Brain microvascular endothelial cell (primary cell): ENCODE measurements at regions not wholly inside any gene's neighbourhood (a gene's known extent, or its start where the extent isn't known, plus 50 kb on each side); places are given as distances from the start of the nearest gene placed in this dataset.
"Not testable (repeated sequence)": the region's sequence is repeated elsewhere in the genome, so short reads cannot be mapped to it uniquely, and the experiment has no call there.

Experiments
- DNase-seq: peaks from one replicate; pipeline ENCODE4 v3.0.0-alpha.2; 2020
- H3K27ac ChIP-seq: fragments of 250-450 bp; sonication (Bioruptor Pico); 2 replicates; pipeline ENCODE4 v1.5.1; 2020; ENCODE audit warnings: mild to moderate bottlenecking, moderate library complexity
- H3K27me3 ChIP-seq: fragments of 250-450 bp; sonication (Bioruptor Pico); replicated peaks from 2 replicates; pipeline ENCODE4 v1.5.1; 2020; ENCODE audit warnings: mild to moderate bottlenecking
- H3K36me3 ChIP-seq: fragments of 250-450 bp; sonication (Bioruptor Pico); replicated peaks from 2 replicates; pipeline ENCODE4 v1.5.1; 2020; ENCODE audit warnings: mild to moderate bottlenecking
- H3K4me3 ChIP-seq: 2 replicates; pipeline ENCODE4 v1.5.1; 2011; ENCODE audit warnings: low read depth, mild to moderate bottlenecking, control low read depth, low read length, moderate library complexity
- in situ Hi-C: cut with HindIII; loops from 2 replicates; pipeline ENCODE4 v1.10.0; 2017; ENCODE audit warnings: low sequenced_read_pairs, low pct_ligation_motif_present
- TF ChIP-seq, protein P1 (sequence below): IDR thresholded peaks from 2 replicates; pipeline ENCODE4 v1.5.1; 2011; ENCODE audit warnings: low read depth, mild to moderate bottlenecking, moderate library complexity, low read length, control low read depth, inconsistent platforms; ENCODE audit errors: missing control alignments

DNA sequence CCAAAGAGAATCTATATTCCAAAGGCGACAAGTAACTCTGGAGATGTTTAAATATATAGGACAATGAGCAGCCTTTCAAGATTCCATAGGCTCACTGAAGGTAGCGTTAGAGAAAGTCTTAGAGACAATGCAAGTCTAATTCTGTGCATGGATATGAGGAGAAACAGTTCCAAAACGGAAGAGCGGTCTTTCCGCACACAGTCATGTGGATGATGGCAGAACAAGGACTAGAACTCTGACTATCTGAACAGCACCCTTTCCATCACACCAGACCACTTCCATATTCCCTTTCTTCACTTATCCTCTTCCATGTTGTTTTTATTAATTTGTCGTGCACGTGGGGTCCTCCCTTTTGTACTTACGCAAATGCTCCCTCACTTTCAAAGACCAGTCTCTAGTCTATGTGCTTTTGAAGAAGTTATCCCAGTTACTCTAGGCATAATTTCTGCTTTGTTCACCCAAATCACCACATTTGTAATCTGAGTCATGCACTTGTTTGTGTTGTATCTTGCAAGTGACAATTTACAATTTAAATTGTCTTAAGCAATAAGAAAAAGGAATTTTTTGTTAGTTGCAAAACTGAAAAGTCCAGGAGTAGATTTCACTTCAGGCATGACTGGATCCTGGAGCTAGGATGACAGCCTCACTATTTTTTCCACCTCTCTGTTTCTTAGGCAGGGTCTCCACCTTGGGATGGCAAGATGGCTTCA is 116.0 kb upstream of the ADRA1B start:
- no peak overlapping the region for H3K4me3 ChIP-seq
- H3K27me3 ChIP-seq: no peaks in the 10 kb centered on the region
- H3K36me3 ChIP-seq: no peaks in the 10 kb centered on the region
- TF ChIP-seq, protein P1, sequence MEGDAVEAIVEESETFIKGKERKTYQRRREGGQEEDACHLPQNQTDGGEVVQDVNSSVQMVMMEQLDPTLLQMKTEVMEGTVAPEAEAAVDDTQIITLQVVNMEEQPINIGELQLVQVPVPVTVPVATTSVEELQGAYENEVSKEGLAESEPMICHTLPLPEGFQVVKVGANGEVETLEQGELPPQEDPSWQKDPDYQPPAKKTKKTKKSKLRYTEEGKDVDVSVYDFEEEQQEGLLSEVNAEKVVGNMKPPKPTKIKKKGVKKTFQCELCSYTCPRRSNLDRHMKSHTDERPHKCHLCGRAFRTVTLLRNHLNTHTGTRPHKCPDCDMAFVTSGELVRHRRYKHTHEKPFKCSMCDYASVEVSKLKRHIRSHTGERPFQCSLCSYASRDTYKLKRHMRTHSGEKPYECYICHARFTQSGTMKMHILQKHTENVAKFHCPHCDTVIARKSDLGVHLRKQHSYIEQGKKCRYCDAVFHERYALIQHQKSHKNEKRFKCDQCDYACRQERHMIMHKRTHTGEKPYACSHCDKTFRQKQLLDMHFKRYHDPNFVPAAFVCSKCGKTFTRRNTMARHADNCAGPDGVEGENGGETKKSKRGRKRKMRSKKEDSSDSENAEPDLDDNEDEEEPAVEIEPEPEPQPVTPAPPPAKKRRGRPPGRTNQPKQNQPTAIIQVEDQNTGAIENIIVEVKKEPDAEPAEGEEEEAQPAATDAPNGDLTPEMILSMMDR: no peak
- no peak overlapping the region for H3K27ac ChIP-seq
- no peak for DNase-seq
- in situ Hi-C loops: no loop called here

- in situ Hi-C loops: no loop called here
- H3K27ac ChIP-seq: no peak overlapping the region
- H3K4me3 ChIP-seq: no peak overlapping the region
- TF ChIP-seq, protein P1: no peak
- no peaks in the 10 kb centered on the region for H3K27me3 ChIP-seq
- no peaks in the 10 kb centered on the region for H3K36me3 ChIP-seq
- DNase-seq: no peak
Measured at GRCh38 chr5:159801303-159801702, 115.0 kb upstream of the ADRA1B start.

- no peak overlapping the region for H3K27ac ChIP-seq
- no peaks in the 10 kb centered on the region for H3K36me3 ChIP-seq
- DNase-seq: no peak
- H3K4me3 ChIP-seq: no peak overlapping the region
- no peaks in the 10 kb centered on the region for H3K27me3 ChIP-seq
- in situ Hi-C loops: no loop called here
- TF ChIP-seq, protein P1: no peak
Measured at GRCh38 chr5:159802661-159803060, 113.6 kb upstream of the ADRA1B start.

- TF ChIP-seq, protein P1: no peak
- Histone ChIP-seq H3K27me3 (no peaks in the 10 kb centered on the region), H3K36me3 (no peaks in the 10 kb centered on the region), H3K27ac (no peak overlapping the region), H3K4me3 (no peak overlapping the region)
- in situ Hi-C loops: no loop called here
- no peak for DNase-seq
Measured at GRCh38 chr5:159804121-159804520, 112.2 kb upstream of the ADRA1B start.

DNA sequence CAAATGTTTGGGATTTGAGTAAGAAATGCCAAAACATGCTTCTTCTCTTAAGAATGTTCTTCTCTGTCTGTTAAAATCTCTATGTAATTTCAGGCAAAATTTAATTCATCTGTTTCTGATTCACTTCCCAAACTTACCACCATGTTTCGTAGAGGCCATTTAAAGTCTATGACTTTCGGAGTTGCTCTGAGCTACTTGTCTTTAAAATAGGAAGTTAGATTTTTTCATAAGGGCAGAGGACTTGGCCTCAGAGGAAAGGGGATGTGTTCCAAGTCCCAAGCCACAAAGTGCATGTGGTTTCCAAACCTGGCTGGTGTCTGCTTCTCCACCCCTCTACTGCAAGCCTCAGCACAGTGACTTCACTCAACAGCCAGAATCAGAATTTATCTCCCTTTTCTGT is 111.3 kb upstream of the ADRA1B start:
- no peaks in the 10 kb centered on the region for H3K27me3 ChIP-seq
- in situ Hi-C loops: no loop called here
- TF ChIP-seq, protein P1: no peak
- no peak overlapping the region for H3K4me3 ChIP-seq
- DNase-seq: no peak
- no peaks in the 10 kb centered on the region for H3K36me3 ChIP-seq
- no peak overlapping the region for H3K27ac ChIP-seq

DNA sequence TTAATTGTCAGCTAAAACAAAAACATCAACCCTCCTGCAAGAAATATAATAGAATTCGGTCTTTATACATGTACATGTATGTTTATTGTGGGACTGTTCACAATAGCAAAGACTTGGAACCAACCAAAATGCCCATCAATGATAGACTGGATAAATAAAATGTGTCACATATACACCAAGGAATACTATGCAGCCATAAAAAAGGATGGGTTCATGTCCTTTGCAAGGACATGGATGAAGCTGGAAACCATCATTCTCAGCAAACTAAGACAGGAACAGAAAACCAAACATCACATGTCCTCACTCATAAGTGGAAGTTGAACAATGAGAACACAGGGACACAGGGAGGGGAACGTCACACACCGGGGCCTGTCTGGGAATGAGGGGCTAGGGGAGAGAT is 109.1 kb upstream of the ADRA1B start:
- H3K27ac ChIP-seq, H3K36me3 ChIP-seq, H3K4me3 ChIP-seq, in situ Hi-C loops, H3K27me3 ChIP-seq, DNase-seq: not testable (repeated sequence)
